GM18951 (cell line): ENCODE measurements at regions not wholly inside any gene's neighbourhood (a gene's known extent, or its start where the extent isn't known, plus 50 kb on each side); places are given as distances from the start of the nearest gene placed in this dataset.
"Not testable (repeated sequence)": the region's sequence is repeated elsewhere in the genome, so short reads cannot be mapped to it uniquely, and the experiment has no call there.

ENCODE experiments used
- POLR2A ChIP-seq: IDR thresholded peaks from 4 replicates; pipeline ENCODE4 v1.6.1; 2011; ENCODE audit warnings: mild to moderate bottlenecking; ENCODE audit not compliant: insufficient read length, insufficient read depth; ENCODE audit errors: extremely low read depth
- in situ Hi-C: fragments of 300-500 bp; cut with MboI; formaldehyde crosslinking; loops from one replicate; pipeline ENCODE4 v1.12.0; 2022; ENCODE audit warnings: low sequenced_read_pairs, mixed read lengths, inconsistent platforms; ENCODE audit not compliant: unreplicated experiment

- in situ Hi-C loops = no loop called here
- no peak for TF ChIP-seq POLR2A
These were observed 1066.0 kb upstream of the CELF2 start for GRCh38 chr10:9951481-9952257.

DNA sequence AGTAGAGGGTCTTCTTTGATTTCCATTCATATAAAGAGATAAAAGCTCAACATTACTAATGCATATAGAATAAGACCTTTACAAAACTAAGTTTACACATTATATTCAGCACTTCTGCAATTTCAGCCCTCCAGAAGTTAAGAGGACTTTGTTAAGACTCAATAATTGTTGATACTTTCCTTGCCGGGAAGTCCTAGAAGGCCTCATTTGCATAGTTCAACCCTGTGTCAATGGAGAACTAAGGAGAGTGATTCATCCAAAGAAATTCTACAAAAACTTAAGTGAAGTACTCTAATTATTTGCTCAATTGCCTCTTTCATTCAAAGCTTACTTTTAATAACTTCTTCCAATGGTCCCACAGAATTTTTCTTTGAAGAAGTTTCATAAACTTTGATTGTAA lies 1060.3 kb upstream of the CELF2 start:
- TF ChIP-seq POLR2A = no peak
- in situ Hi-C loops = no loop called here

DNA sequence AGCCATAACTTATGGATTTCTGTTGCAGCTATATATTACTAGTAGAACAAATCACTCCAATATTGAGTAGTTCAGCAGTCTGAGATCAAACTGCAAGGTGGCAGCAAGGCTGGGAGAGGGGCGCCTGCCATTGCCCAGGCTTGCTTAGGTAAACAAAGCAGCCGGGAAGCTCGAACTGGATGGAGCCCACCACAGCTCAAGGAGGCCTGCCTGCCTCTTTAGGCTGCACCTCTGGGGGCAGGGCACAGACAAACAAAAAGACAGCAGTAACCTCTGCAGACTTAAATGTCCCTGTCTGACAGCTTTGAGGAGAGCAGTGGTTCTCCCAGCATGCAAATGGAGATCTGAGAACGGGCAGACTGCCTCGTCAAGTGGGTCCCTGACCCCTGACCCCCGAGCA lies 1059.8 kb upstream of the CELF2 start:
- in situ Hi-C loops = not testable (repeated sequence)

- in situ Hi-C loops = no loop called here
- no peak for TF ChIP-seq POLR2A
These were observed 1052.3 kb upstream of the CELF2 start for GRCh38 chr10:9965341-9965740.

- no peak for TF ChIP-seq POLR2A
These were observed 1030.9 kb upstream of the CELF2 start for GRCh38 chr10:9986786-9987185.

DNA sequence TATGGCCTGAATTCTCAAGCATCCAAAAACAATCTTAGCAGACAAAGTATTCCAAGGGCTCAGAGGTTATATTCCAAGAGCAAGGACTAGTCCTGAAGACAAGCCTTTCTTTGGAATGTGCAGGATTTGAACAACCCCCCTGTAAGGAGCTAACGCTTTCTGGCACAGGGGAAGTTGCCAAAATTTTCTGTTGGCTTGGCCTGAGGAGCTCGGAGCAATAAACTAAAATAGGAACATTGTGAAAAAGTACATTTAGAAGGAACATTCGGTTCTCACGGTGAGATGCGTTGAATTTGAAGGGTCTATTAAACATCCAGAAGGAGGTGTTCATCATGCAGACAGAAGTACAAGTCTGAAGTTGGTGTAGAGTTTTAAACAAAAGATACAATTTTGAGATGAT lies 1030.5 kb upstream of the CELF2 start:
- TF ChIP-seq POLR2A = no peak
- in situ Hi-C loops = no loop called here

More at GRCh38 chr10:9986786-9987185, 1030.9 kb upstream of the CELF2 start:
- in situ Hi-C loops = no loop called here

DNA sequence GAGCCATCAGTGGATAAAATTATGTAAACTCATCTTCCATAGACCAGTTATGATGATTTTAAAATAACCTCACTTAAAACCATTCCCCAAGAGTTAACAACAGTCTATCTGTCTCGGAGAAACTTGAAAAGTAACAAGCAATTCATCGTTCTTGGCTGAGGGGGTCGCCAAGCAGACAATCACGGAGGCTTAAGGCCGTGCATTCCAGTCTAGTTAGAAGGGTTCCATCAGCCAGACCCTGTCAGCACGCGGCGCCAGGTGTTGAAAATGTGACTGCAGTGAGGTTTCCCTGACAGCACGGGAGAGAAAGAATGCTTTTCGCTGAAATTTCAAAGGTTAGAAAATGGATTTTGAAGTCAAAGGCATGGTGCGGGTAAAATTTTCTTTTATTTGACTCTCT lies 1025.0 kb upstream of the CELF2 start:
- in situ Hi-C loops = no loop called here
- no peak for TF ChIP-seq POLR2A

DNA sequence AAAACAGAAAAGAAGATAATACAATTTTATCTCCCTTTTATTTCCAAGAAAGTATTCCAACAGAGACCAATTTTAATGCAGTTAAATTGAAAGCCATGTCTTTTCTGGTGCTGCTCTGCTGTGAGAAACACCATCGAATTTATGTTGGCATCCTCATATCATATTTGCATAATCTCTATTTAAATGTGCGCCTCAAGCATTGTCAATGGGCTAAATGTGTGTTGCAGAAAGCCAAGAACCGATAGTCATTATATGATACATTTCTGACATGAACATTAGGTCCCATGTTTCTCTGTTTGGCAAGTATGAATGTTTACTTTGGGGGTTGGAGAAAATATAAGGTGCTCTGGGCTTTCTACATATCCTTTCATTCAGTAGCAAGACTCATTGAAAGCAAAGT lies 1023.5 kb upstream of the CELF2 start:
- in situ Hi-C loops = no loop called here
- TF ChIP-seq POLR2A = no peak

GRCh38 chr10:9999627-10000026 lies 1018.0 kb upstream of the CELF2 start:
- in situ Hi-C loops = no loop called here
- no peak for TF ChIP-seq POLR2A

DNA sequence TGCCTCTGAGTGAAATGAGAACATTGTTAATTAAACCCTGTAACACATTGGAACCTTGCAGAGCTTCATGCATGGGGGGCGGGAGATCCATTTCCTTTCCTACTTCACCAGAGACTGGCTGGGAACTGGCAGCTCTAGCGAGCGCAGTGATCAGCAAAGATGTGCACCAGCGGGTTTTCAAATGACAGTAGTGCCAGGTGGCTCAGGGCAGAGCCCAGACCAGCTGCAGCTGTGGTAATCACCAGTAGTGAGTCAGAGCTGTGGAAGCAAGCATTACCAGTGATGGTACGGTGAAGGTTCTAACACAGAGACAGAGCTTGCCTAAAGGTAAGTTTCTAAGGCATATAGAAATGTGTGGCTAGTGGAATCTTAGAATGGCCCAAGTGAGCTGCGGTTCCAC lies 1009.7 kb upstream of the CELF2 start:
- in situ Hi-C loops = no loop called here
- TF ChIP-seq POLR2A = no peak

- in situ Hi-C loops = no loop called here
- no peak for TF ChIP-seq POLR2A
These were observed 1007.3 kb upstream of the CELF2 start for GRCh38 chr10:10010397-10010796.

DNA sequence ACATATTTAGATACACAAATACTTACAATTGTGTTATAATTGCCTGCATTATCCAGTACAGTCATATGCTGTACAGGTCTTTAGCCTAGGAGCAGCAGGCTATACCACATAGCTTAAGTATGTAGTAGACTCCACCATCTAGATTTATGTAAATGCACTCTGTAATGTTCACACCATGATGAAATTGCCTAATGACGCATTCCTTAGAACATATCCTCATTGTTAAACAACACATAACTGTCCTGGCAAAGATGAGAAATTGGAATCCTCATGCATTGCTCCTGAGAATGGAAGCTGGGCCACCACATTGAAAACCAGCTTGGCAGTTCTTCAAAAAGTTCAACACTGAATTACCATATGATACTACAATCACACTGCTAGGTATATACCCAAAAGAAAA lies 1002.8 kb upstream of the CELF2 start:
- in situ Hi-C loops = no loop called here
- no peak for TF ChIP-seq POLR2A

DNA sequence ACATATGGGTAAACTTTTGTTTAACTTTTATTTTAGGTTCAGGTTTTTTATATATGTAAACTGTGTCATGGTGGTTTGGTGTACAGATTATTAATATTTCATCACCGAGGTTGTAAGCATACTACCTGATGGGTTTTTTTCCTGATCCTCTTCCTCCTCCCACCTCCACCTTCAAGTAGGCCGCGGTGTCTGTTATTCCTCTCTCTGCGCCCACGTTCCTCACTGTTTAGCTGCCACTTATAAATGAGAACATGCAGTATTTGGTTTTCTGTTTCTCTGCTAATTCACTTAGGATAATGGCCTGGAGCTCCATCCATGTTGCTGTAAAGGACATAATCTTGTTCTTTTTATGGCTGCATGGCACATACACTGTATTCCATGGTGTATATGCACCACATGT lies 1000.0 kb upstream of the CELF2 start:
- in situ Hi-C loops = no loop called here
- TF ChIP-seq POLR2A = no peak

DNA sequence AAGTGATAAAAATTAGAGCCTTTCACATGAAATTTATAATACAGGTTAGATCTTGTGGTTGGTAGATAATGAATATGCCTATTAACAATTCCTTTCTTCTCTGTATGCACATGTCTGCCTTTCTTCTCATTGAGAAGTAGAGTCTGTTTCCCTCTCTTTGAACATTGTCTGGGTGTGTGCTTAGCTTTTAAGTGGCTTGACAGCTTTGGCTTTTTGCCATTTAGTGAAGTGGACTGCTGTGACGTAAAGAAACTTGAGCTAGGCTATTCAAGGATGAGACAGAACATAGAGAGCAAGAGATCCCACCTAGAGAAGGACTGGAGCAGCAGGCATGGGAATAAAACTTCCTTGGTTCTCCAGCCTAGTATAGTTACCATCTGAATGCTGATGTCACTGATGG lies 996.7 kb upstream of the CELF2 start:
- in situ Hi-C loops = no loop called here

GRCh38 chr10:10032991-10033390 lies 984.7 kb upstream of the CELF2 start:
- TF ChIP-seq POLR2A = no peak
- in situ Hi-C loops = no loop called here

More for the DNA sequence above, 996.7 kb upstream of the CELF2 start:
- no peak for TF ChIP-seq POLR2A
